ENCODE measurements at regions not wholly inside any gene's neighbourhood (a gene's known extent, or its start where the extent isn't known, plus 50 kb on each side); places are given as distances from the start of the nearest gene placed in this dataset.
"Not testable (repeated sequence)": the region's sequence is repeated elsewhere in the genome, so short reads cannot be mapped to it uniquely, and the experiment has no call there.

- no peak for TF ChIP-seq CTCF (IDR thresholded peaks at IDR 0.05)
- peak in 1 of 2 donors; percentile 54 for DNase-seq
- Histone ChIP-seq H3K27ac (no peak overlapping the region), H3K4me1 (no peaks in the 10 kb centered on the region), H3K36me3 (no peaks in the 10 kb centered on the region), H3K27me3 (peaks cover 0 to 5% of the 10 kb centered on the region in 2 donors), H3K4me3 (no peak overlapping the region), H3K9me3 (no peaks in the 10 kb centered on the region)
- intact Hi-C loops (cut with DNase I; ENCODE audit: low total_unique reads): no loop called here
Observed at GRCh38 chr18:78875016-78875777, 104.4 kb upstream of the SALL3 start.

- Histone ChIP-seq H3K27me3 (peaks cover 0 to 5% of the 10 kb centered on the region in 2 donors), H3K27ac (no peak overlapping the region), H3K36me3 (no peaks in the 10 kb centered on the region), H3K4me1 (no peaks in the 10 kb centered on the region), H3K4me3 (no peak overlapping the region), H3K9me3 (no peaks in the 10 kb centered on the region)
- TF ChIP-seq CTCF (IDR thresholded peaks at IDR 0.05): no peak
- intact Hi-C loops (cut with DNase I; ENCODE audit: low total_unique reads): no loop called here
- DNase-seq: peak in 1 of 2 donors; percentile 43
Observed at GRCh38 chr18:78875778-78876650, 103.6 kb upstream of the SALL3 start.

- H3K27me3 ChIP-seq: peaks cover 0 to 5% of the 10 kb centered on the region in 2 donors
- DNase-seq: peak in 1 of 2 donors; percentile 15
- intact Hi-C loops (cut with DNase I; ENCODE audit: low total_unique reads): no loop called here
- no peaks in the 10 kb centered on the region for H3K4me1 ChIP-seq
- no peaks in the 10 kb centered on the region for H3K9me3 ChIP-seq
- no peak overlapping the region for H3K27ac ChIP-seq
- H3K4me3 ChIP-seq: no peak overlapping the region
- H3K36me3 ChIP-seq: no peaks in the 10 kb centered on the region
- no peak for TF ChIP-seq CTCF (IDR thresholded peaks at IDR 0.05)
Observed at GRCh38 chr18:78876868-78877267, 102.8 kb upstream of the SALL3 start.

GRCh38 chr18:78878335-78878734, 101.3 kb upstream of the SALL3 start:
- Histone ChIP-seq H3K36me3 (no peaks in the 10 kb centered on the region), H3K4me3 (no peak overlapping the region), H3K27ac (no peak overlapping the region), H3K9me3 (no peaks in the 10 kb centered on the region), H3K4me1 (no peaks in the 10 kb centered on the region), H3K27me3 (peaks cover 0 to 5% of the 10 kb centered on the region in 2 donors)
- intact Hi-C loops (cut with DNase I; ENCODE audit: low total_unique reads): no loop called here
- peak in 1 of 2 donors; percentile 56 for DNase-seq
- no peak for TF ChIP-seq CTCF (IDR thresholded peaks at IDR 0.05)

- H3K9me3 ChIP-seq; H3K27me3 ChIP-seq; H3K4me3 ChIP-seq; H3K36me3 ChIP-seq; intact Hi-C loops (cut with DNase I; ENCODE audit: low total_unique reads); H3K4me1 ChIP-seq; H3K27ac ChIP-seq: not testable (repeated sequence)
- peak in 1 of 2 donors; percentile 55 for DNase-seq
Observed at GRCh38 chr18:78879072-78879883, 100.3 kb upstream of the SALL3 start.
